SU-DHL-6 (cell line): ENCODE measurements at regions not wholly inside any gene's neighbourhood (a gene's known extent, or its start where the extent isn't known, plus 50 kb on each side); places are given as distances from the start of the nearest gene placed in this dataset.

Experiments used
- H2AFZ ChIP-seq: fragments of 200-600 bp; sonication (generic); 2 replicates; pipeline ENCODE4 v1.6.1; 2014; ENCODE audit warnings: low read depth, mild to moderate bottlenecking, moderate library complexity, mixed read lengths, antibody characterized with exemption, low read length; ENCODE audit not compliant: severe bottlenecking
- H3F3A ChIP-seq: fragments of 200-600 bp; shearing (Covaris generic); 2 replicates; pipeline ENCODE4 v1.6.0; 2016; ENCODE audit warnings: antibody characterized with exemption, mild to moderate bottlenecking; ENCODE audit not compliant: insufficient read depth
- H3K27ac ChIP-seq: fragments of 200-600 bp; sonication (generic); 2 replicates; pipeline ENCODE4 v1.5.1; 2016; ENCODE audit warnings: low read depth, mild to moderate bottlenecking, low read length, moderate library complexity, mixed read lengths
- H3K27me3 ChIP-seq: fragments of 200-600 bp; sonication (generic), shearing (Covaris generic); 2 replicates; pipeline ENCODE4 v1.6.0; 2014; ENCODE audit warnings: mild to moderate bottlenecking, low read length
- H3K36me3 ChIP-seq: fragments of 200-600 bp; sonication (generic); 2 replicates; pipeline ENCODE4 v1.6.1; 2014; ENCODE audit warnings: mild to moderate bottlenecking, low read length, mixed read lengths
- H3K4me2 ChIP-seq: fragments of 300-600, 200-600 bp; shearing (Covaris generic), sonication (generic); 2 replicates; pipeline ENCODE4 v1.6.0; 2014; ENCODE audit warnings: low read length, low read depth, mild to moderate bottlenecking; ENCODE audit not compliant: poor library complexity, severe bottlenecking
- H3K4me3 ChIP-seq: fragments of 200-600 bp; sonication (generic); 2 replicates; pipeline ENCODE4 v1.5.1; 2014; ENCODE audit warnings: antibody characterized with exemption, low read length, mild to moderate bottlenecking, mixed read lengths; ENCODE audit not compliant: insufficient read depth, poor library complexity, severe bottlenecking
- H3K79me2 ChIP-seq: fragments of 200-600 bp; sonication (generic); 2 replicates; pipeline ENCODE4 v1.6.1; 2014; ENCODE audit warnings: mild to moderate bottlenecking, low read length, moderate library complexity; ENCODE audit not compliant: insufficient read depth
- H3K9ac ChIP-seq: fragments of 200-600 bp; sonication (generic); 2 replicates; pipeline ENCODE4 v1.7.0; 2014; ENCODE audit warnings: mild to moderate bottlenecking, low read length
- H3K9me2 ChIP-seq: fragments of 200-600 bp; sonication (generic); replicated peaks from 2 replicates; pipeline ENCODE4 v1.6.1; 2014; ENCODE audit warnings: low read length; ENCODE audit not compliant: insufficient read depth
- H3K9me3 ChIP-seq: fragments of 200-600 bp; sonication (generic); 2 replicates; pipeline ENCODE4 v1.6.1; 2014; ENCODE audit warnings: low read length, mixed read lengths; ENCODE audit not compliant: insufficient read depth
- H4K20me1 ChIP-seq: fragments of 200-600 bp; sonication (generic); 2 replicates; pipeline ENCODE4 v1.6.1; 2014; ENCODE audit warnings: low read depth, mild to moderate bottlenecking, antibody characterized with exemption, low read length, moderate library complexity, mixed read lengths
- CTCF ChIP-seq: fragments of 200-600 bp; sonication (generic); IDR thresholded peaks from one replicate; pipeline ENCODE4 v1.5.1; 2017; ENCODE audit warnings: antibody characterized with exemption, mild to moderate bottlenecking, low read length, moderate library complexity; ENCODE audit not compliant: insufficient read depth, poor library complexity, severe bottlenecking
- EZH2phosphoT487 ChIP-seq: fragments of 200-600 bp; sonication (generic), shearing (Covaris generic); conservative IDR thresholded peaks from 2 replicates; pipeline ENCODE4 v1.6.1; 2018; ENCODE audit warnings: mild to moderate bottlenecking, antibody characterized with exemption, low read length, moderate library complexity, mixed read lengths

- H3K4me3 ChIP-seq, result no peak overlapping the region
- H3K27me3 ChIP-seq, result no peaks in the 10 kb centered on the region
- H3F3A ChIP-seq, result no peaks in the 10 kb centered on the region
- H3K27ac ChIP-seq, result no peak overlapping the region
- H3K9me2 ChIP-seq, result no peaks in the 10 kb centered on the region
- H3K9ac ChIP-seq, result no peak overlapping the region
- TF ChIP-seq CTCF (no peak), EZH2phosphoT487 (no peak)
- no peaks in the 10 kb centered on the region for H3K79me2 ChIP-seq
- no peak overlapping the region for H3K4me2 ChIP-seq
- no peaks in the 10 kb centered on the region for H4K20me1 ChIP-seq
- no peaks in the 10 kb centered on the region for H3K9me3 ChIP-seq
- no peak overlapping the region for H2AFZ ChIP-seq
- no peaks in the 10 kb centered on the region for H3K36me3 ChIP-seq
These were observed 229.2 kb downstream of the PRL start for GRCh38 chr6:22067671-22068070.

GRCh38 chr6:22068561-22069305, 228.1 kb downstream of the PRL start:
- H3K9me2 ChIP-seq, result no peaks in the 10 kb centered on the region
- H2AFZ ChIP-seq, result no peak overlapping the region
- H3K79me2 ChIP-seq, result no peaks in the 10 kb centered on the region
- no peak for TF ChIP-seq EZH2phosphoT487
- TF ChIP-seq CTCF, result no peak
- no peak overlapping the region for H3K27ac ChIP-seq
- no peak overlapping the region for H3K9ac ChIP-seq
- H3K4me3 ChIP-seq, result no peak overlapping the region
- no peak overlapping the region for H3K4me2 ChIP-seq
- H3K36me3 ChIP-seq, result no peaks in the 10 kb centered on the region
- no peaks in the 10 kb centered on the region for H3K9me3 ChIP-seq
- no peaks in the 10 kb centered on the region for H3K27me3 ChIP-seq
- H4K20me1 ChIP-seq, result no peaks in the 10 kb centered on the region
- no peaks in the 10 kb centered on the region for H3F3A ChIP-seq

- Histone ChIP-seq H3K36me3 (no peaks in the 10 kb centered on the region), H2AFZ (no peak overlapping the region), H3K27ac (no peak overlapping the region)
These were observed 227.5 kb downstream of the PRL start for GRCh38 chr6:22069306-22069800.

More at GRCh38 chr6:22069306-22069800, 227.5 kb downstream of the PRL start:
- Histone ChIP-seq H3K27me3 (no peaks in the 10 kb centered on the region), H3F3A (no peaks in the 10 kb centered on the region), H3K9ac (no peak overlapping the region), H3K4me2 (no peak overlapping the region), H3K4me3 (no peak overlapping the region), H3K9me2 (no peaks in the 10 kb centered on the region), H3K9me3 (no peaks in the 10 kb centered on the region), H3K79me2 (no peaks in the 10 kb centered on the region), H4K20me1 (no peaks in the 10 kb centered on the region)
- no peak for TF ChIP-seq EZH2phosphoT487
- TF ChIP-seq CTCF, result no peak
